ENCODE measurements at regions not wholly inside any gene's neighbourhood (a gene's known extent, or its start where the extent isn't known, plus 50 kb on each side); places are given as distances from the start of the nearest gene placed in this dataset.
A peak's percentile ranks its signal among the peaks of the same experiment; 100 is the strongest.

GRCh38 chr3:18057471-18058091 is 315.1 kb upstream of the TBC1D5 start:
- Mint-ChIP-seq H3K4me3 (no peak overlapping the region), H3K36me3 (peaks cover 0 to 13% (median 7%) of the 10 kb centered on the region in 3 donors), H3K9me3 (peaks cover 0 to 23% (median 13%) of the 10 kb centered on the region in 9 donors), H3K27me3 (peaks cover 0 to 2% (median 0%) of the 10 kb centered on the region in 5 donors), H3K4me1 (no peaks in the 10 kb centered on the region), H3K27ac (no peak overlapping the region)
- POLR2A ChIA-PET: no interaction called here
- no peak for ATAC-seq
- no peak for DNase-seq

DNA sequence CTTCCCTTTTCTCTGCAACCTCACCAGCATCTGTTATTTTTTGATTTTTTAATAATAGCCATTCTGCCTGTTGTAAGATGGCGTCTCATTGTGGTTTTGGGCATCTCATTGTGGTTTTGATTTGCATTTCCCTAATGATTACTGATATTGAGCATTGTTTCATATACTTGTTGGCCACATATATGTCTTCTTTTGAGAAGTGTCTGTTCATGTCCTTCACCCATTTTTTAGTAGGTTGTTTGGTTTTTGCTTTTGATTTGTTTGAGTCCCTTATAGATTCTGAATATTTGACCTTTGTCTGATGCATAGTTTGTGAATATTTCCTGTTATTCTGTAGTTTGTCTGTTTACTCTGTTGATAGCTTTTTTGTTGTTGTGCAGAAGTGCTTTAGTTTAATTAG is 312.2 kb upstream of the TBC1D5 start:
- Mint-ChIP-seq H3K27ac (no peak overlapping the region), H3K4me1 (no peaks in the 10 kb centered on the region), H3K27me3 (peaks cover 0 to 2% (median 0%) of the 10 kb centered on the region in 5 donors), H3K36me3 (peaks cover 0 to 13% (median 7%) of the 10 kb centered on the region in 3 donors), H3K9me3 (peaks cover 0 to 23% (median 13%) of the 10 kb centered on the region in 9 donors), H3K4me3 (no peak overlapping the region)
- ATAC-seq (no peak), DNase-seq (no peak)
- POLR2A ChIA-PET: no interaction called here

- no peak overlapping the region for H3K4me3 Mint-ChIP-seq
- H3K9me3 Mint-ChIP-seq: peaks cover 0 to 23% (median 13%) of the 10 kb centered on the region in 9 donors
- DNase-seq (no peak), ATAC-seq (no peak)
- peaks cover 0 to 13% (median 7%) of the 10 kb centered on the region in 3 donors for H3K36me3 Mint-ChIP-seq
- POLR2A ChIA-PET: no interaction called here
- H3K27me3 Mint-ChIP-seq: no peaks in the 10 kb centered on the region
- H3K4me1 Mint-ChIP-seq: peaks cover 0 to 3% (median 0%) of the 10 kb centered on the region in 4 donors
- no peak overlapping the region for H3K27ac Mint-ChIP-seq
These were observed 308.9 kb upstream of the TBC1D5 start for GRCh38 chr3:18051306-18051705.

DNA sequence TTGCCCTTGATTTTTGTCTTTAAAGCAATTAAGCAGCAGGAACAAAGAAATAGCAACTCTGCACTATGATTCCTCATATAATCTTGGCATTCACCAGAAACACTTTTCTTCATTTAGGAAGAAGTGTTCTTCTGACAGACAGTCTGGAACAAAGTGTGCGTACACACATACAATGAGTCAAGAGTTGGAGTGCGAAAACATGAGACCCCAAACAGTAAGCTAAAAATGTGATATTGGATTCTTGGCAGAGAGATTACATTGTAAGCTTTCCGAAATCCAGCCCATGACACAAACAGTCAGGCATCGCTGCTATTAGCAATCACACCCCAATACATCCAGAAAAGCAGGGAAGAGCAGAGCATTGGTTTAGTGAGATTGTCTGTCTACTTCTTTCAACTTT is 306.7 kb upstream of the TBC1D5 start:
- H3K27ac Mint-ChIP-seq: no peak overlapping the region

GRCh38 chr3:18047052-18047451 is 304.6 kb upstream of the TBC1D5 start:
- Mint-ChIP-seq H3K4me1 (peaks cover 0 to 3% (median 0%) of the 10 kb centered on the region in 4 donors), H3K27ac (no peak overlapping the region), H3K27me3 (no peaks in the 10 kb centered on the region), H3K36me3 (no peaks in the 10 kb centered on the region), H3K4me3 (no peak overlapping the region), H3K9me3 (no peaks in the 10 kb centered on the region)
- ATAC-seq: no peak
- POLR2A ChIA-PET: no interaction called here
- no peak for DNase-seq

More for the DNA sequence above, 306.7 kb upstream of the TBC1D5 start:
- H3K27me3 Mint-ChIP-seq: no peaks in the 10 kb centered on the region
- no peak for ATAC-seq
- POLR2A ChIA-PET: no interaction called here
- H3K4me3 Mint-ChIP-seq: no peak overlapping the region
- peaks cover 0 to 2% (median 0%) of the 10 kb centered on the region in 9 donors for H3K9me3 Mint-ChIP-seq
- H3K4me1 Mint-ChIP-seq: peaks cover 0 to 3% (median 0%) of the 10 kb centered on the region in 4 donors
- no peaks in the 10 kb centered on the region for H3K36me3 Mint-ChIP-seq
- no peak for DNase-seq

DNA sequence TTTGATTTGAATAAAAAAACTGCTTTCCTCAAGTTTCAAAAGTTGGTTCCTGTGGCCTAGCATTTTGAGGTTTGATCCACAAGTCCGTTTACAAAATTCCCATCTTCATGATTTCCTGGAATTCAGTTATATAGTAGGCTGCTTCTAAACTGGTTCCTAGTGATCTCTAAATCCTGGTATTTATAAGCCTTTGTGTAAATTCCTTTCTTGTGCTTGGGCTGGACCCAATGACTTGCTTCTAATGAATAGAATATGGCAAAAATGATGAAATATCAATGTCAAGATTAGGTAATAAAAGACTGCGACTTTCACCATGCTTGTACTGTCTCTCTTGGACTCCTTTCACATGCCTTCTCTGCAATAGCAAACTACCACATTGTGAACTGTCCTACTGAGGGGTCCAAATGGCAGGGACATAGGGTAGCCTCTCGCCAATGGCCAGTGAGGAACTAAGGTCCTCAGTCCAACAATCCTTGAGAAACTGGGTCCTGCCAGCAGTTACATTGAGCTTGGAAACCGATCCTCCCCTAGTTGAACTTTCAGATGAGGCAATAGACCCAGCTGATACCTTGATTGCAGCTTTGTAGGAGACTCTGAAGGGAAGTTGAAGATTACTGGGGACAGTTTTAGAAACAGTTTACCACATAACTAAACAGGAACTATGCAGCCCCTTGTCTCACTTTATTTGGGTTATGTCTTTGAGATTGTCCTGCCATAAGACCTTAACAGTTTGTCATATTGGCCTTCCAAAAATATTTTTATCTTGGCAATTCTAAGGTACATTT is 303.9 kb upstream of the TBC1D5 start:
- Mint-ChIP-seq H3K27ac (no peak overlapping the region), H3K4me3 (no peak overlapping the region), H3K9me3 (peaks cover 0 to under 1% (median 0%) of the 10 kb centered on the region in 9 donors), H3K27me3 (peaks cover 0 to 3% (median 0%) of the 10 kb centered on the region in 5 donors), H3K4me1 (peaks cover 0 to 3% (median 0%) of the 10 kb centered on the region in 4 donors), H3K36me3 (no peaks in the 10 kb centered on the region)
- POLR2A ChIA-PET: no interaction called here
- ATAC-seq (no peak), DNase-seq (no peak)

- no peak overlapping the region for H3K4me3 Mint-ChIP-seq
- H3K27ac Mint-ChIP-seq: no peak overlapping the region
- H3K36me3 Mint-ChIP-seq: no peaks in the 10 kb centered on the region
- no peak for DNase-seq
- H3K27me3 Mint-ChIP-seq: peaks cover 0 to 8% (median 3%) of the 10 kb centered on the region in 5 donors
- POLR2A ChIA-PET: no interaction called here
- H3K9me3 Mint-ChIP-seq: peaks cover 0 to 10% (median 0%) of the 10 kb centered on the region in 9 donors
- H3K4me1 Mint-ChIP-seq: peaks cover 0 to 3% (median 0%) of the 10 kb centered on the region in 4 donors
- no peak for ATAC-seq
These were observed 302.8 kb upstream of the TBC1D5 start for GRCh38 chr3:18044971-18045880.

GRCh38 chr3:18044191-18044590 is 301.8 kb upstream of the TBC1D5 start:
- ATAC-seq (no peak), DNase-seq (no peak)
- Mint-ChIP-seq H3K4me3 (no peak overlapping the region), H3K27me3 (peaks cover 0 to 8% (median 3%) of the 10 kb centered on the region in 5 donors), H3K27ac (peak overlapping the region in 1 of 10 donors; percentile 36), H3K4me1 (peaks cover 0 to 3% (median 0%) of the 10 kb centered on the region in 4 donors), H3K9me3 (peaks cover 0 to 10% (median 0%) of the 10 kb centered on the region in 9 donors), H3K36me3 (no peaks in the 10 kb centered on the region)
- POLR2A ChIA-PET: no interaction called here

DNA sequence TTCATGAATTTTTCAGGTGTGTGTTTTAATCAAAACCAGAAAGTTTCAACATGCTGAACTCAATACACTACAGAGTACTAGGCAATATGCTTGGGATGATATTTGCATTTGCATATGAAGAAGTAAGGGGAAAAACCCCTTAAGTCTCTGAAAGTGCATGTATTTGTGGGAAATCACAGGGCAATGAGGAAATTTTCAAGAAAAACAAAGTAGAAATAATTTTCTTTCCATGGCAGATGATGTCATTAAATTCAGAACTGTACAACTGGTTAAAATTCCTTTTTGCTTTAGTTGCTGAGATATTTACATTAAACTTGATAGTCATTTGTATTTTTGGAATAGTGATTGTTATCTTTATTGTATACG is 294.0 kb upstream of the TBC1D5 start:
- Mint-ChIP-seq H3K4me1 (peaks cover 0 to 3% (median 0%) of the 10 kb centered on the region in 4 donors), H3K27ac (no peak overlapping the region), H3K9me3 (peaks cover 0 to 10% (median 0%) of the 10 kb centered on the region in 9 donors)

GRCh38 chr3:18035641-18036449 is 293.4 kb upstream of the TBC1D5 start:
- Mint-ChIP-seq H3K27me3 (peaks cover 0 to 8% (median 4%) of the 10 kb centered on the region in 5 donors), H3K9me3 (peaks cover 0 to 4% (median 0%) of the 10 kb centered on the region in 9 donors), H3K36me3 (no peaks in the 10 kb centered on the region), H3K27ac (no peak overlapping the region), H3K4me3 (no peak overlapping the region), H3K4me1 (peaks cover 0 to 3% (median 0%) of the 10 kb centered on the region in 4 donors)
- ATAC-seq: no peak
- POLR2A ChIA-PET: interaction anchor here (0.5 kb wide), 1 partner anchor 178 kb away, joined by 3 read pairs; no protein-coding TSS in a partner anchor
- no peak for DNase-seq

More for the DNA sequence above, 294.0 kb upstream of the TBC1D5 start:
- POLR2A ChIA-PET: no interaction called here
- ATAC-seq (no peak), DNase-seq (no peak)
- Mint-ChIP-seq H3K36me3 (no peaks in the 10 kb centered on the region), H3K27me3 (peaks cover 0 to 13% (median 6%) of the 10 kb centered on the region in 5 donors), H3K4me3 (no peak overlapping the region)

GRCh38 chr3:18033581-18034108 is 291.2 kb upstream of the TBC1D5 start:
- POLR2A ChIA-PET: no interaction called here
- H3K36me3 Mint-ChIP-seq: no peaks in the 10 kb centered on the region
- H3K4me3 Mint-ChIP-seq: no peak overlapping the region
- no peaks in the 10 kb centered on the region for H3K9me3 Mint-ChIP-seq
- H3K4me1 Mint-ChIP-seq: peaks cover 0 to 6% (median 0%) of the 10 kb centered on the region in 4 donors
- no peak overlapping the region for H3K27ac Mint-ChIP-seq
- ATAC-seq (no peak), DNase-seq (no peak)
- H3K27me3 Mint-ChIP-seq: peaks cover 0 to 5% (median 3%) of the 10 kb centered on the region in 5 donors

Data from naive thymus-derived CD8-positive, alpha-beta T cell (primary cell).